ENCODE measurements at regions not wholly inside any gene's neighbourhood (a gene's known extent, or its start where the extent isn't known, plus 50 kb on each side); places are given as distances from the start of the nearest gene placed in this dataset.

- no peak for DNase-seq (ENCODE audit: low read depth)
Observed at GRCh38 chr14:87879389-87879788, 113.6 kb downstream of the GALC start.

DNA sequence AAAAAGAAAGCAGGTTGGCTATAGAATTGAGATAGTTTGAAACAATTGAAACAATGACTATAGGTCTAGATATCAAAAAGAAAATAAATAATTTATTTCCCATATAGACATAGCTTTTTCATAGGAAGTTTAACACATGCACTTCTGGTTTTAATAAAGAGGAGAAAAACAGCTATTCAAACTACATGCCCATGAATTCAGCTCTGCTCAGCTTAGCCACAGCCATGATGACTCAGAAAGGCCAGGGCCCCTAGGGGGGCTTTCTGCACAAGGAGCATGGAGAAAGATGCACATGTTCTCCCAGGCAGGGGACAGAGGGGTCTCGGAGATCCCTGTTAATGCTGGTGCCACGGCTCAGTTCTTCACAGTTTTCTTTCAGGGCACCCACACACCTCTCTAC, 114.0 kb downstream of the GALC start:
- no peak for DNase-seq (ENCODE audit: low read depth)

DNA sequence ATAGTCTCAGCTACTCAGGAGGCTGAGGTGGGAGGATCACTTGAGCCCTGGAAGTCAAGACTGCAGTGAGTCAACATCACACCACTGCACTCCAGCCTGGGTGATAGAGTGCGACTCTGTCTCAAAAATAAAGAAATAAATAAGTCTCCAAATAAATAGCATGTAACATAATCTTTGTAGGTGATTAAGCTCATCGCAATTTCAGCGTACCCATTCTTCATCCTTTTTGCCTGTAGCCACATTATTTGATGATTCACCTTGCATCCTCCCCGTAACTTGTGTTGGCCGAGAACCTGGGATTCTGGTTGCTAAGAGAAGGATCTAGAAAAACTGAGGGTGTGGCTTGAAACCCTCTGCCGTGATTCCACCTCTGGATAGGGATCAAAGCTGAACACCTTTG, 115.1 kb downstream of the GALC start:
- no peak for DNase-seq (ENCODE audit: low read depth)

- DNase-seq (ENCODE audit: low read depth): no peak
Observed at GRCh38 chr14:87874676-87875075, 118.3 kb downstream of the GALC start.

GRCh38 chr14:87873741-87874140, 119.2 kb downstream of the GALC start:
- DNase-seq (ENCODE audit: low read depth): no peak

DNA sequence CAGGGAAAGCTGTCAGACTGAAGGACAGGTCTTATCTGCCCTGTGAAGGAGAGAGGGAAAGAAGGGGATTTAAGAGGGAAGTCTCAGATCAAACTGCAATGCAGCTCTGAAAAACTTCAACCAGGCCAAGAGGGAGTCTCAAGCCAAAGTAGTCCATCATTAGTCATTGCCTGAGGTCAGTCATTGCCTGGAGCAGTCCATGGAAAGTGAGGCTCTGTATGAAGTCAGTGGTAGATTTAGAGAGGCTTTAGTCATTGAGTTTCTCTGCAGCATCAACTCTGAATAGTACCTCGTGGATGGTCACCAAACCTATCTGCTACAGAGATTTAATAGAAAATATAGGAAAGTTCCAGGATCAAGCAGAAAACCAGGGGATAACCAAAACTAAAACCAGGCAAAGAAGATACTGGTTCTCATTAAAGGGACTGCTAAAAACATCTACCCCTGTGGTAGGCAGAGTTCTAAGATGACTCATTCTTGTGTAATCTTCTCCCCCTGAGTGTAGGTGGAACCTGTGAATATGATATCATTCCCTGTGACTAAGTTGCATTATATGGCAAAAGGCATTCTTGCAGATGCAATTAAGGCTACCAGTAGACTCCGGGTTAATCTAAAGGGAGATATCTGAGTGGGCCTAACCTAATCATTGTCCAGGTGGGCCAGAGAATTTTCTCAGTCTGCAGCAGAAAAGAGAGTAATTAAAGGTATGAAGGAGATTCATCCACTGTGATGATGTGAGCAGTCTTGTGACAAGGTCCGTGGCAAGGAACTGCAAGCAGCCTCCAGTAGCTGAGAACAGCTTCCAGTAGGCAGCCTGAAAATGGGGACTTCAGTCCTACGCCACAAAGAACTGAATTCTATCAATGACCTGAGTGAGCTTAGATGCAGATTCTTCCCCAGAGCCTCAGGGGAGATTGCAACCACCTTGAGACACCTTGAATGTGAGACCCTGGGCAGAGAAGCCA, 123.1 kb downstream of the GALC start:
- no peak for DNase-seq (ENCODE audit: low read depth)

DNA sequence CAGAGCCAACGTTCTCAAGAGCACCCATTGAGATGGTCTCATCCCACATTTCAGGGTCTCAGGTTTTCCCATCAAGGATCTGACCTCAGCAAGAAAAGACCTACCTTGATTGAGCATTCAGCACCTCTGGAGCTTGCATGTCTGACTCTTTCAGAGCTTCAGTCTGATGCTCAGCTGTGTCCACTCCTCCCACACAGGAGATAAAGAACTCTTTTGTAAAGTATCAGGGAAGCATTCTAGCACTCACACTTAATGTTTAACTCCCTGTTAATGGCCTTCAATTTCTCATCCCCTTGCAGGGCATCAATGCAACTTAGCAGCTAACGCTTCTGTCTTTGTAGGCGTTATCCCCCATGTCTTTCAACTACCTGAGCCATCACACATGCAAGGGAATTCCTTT, 124.1 kb downstream of the GALC start:
- DNase-seq (ENCODE audit: low read depth): no peak

- no peak for DNase-seq (ENCODE audit: low read depth)
Observed at GRCh38 chr14:87866116-87866515, 126.9 kb downstream of the GALC start.

DNA sequence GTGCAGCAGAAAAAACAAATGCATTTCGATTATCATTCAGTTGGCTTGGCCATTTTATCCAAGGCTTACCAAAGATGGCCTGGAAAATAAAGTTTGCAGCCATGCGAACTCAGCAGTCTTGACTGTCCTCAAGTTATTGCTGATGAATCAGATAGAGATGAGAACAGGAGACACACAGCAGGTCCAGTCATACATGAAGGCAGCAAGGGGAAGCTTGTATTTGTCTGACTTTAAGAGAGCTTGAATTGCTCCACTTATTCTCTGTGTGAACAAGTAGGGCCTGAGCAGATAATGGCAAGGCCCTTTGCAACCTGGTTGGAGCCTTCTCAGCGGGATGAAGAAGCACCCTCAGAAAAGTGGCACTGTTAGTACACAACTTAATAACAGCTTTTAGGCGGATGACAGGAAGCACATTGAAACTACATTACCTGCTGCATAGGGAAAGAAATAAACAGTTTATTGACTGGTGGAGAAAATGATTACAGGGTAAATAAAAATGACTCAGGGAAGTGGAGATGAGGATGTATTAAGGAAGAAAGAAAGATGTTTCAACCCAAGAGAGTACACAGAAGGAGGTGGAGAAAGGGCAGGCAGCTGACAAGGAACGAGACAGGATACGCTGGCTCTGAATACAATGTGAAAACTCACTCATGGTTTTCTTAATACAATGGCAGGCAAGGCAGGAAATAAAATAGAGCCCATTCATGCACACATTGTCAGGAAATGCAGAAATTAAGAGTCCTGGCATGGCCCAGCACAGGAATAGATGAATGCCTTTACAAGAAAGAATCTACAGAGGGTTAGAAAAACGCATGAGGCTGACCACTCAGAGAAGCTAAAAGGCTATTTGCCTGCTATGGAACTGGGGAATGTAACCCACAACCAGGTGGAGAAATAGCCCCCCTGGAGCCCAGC, 128.4 kb downstream of the GALC start:
- DNase-seq (ENCODE audit: low read depth): no peak

GRCh38 chr14:87863047-87863446, 129.9 kb downstream of the GALC start:
- DNase-seq (ENCODE audit: low read depth): no peak

GRCh38 chr14:87852107-87852506, 140.9 kb downstream of the GALC start:
- DNase-seq (ENCODE audit: low read depth): no peak

- no peak for DNase-seq (ENCODE audit: low read depth)
Observed at GRCh38 chr14:87851190-87851589, 141.8 kb downstream of the GALC start.

DNA sequence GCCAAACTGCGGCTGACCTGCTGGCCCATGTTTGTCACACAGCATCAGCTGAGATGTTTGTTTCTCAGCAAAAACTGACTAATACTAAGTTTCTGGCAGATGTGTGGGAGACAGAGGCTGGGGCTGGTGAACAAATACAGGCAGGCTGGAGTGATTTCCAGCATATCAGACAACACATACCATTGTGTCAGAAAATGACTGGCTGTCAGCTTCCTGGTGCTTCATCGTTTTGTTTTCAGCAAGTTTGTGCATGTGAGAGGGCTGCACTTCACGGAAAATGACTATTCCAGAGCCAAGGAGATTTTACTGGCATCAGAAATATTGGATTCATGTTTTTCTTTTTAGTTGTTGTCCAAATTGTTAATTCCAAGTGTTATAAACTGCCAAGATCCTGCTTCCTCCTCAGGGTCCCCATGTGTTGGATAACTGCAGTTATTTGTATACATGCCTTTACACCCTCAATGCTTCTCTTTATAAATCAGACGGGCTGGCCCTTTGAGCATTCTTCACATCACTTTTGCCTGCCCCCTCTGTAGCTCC, 145.7 kb downstream of the GALC start:
- no peak for DNase-seq (ENCODE audit: low read depth)

- DNase-seq (ENCODE audit: low read depth): no peak
Observed at GRCh38 chr14:87840906-87841305, 152.1 kb downstream of the GALC start.

- DNase-seq (ENCODE audit: low read depth): no peak
Observed at GRCh38 chr14:87838931-87839330, 154.1 kb downstream of the GALC start.

GRCh38 chr14:87837296-87837695, 155.7 kb downstream of the GALC start:
- no peak for DNase-seq (ENCODE audit: low read depth)

GRCh38 chr14:87834594-87834993, 158.4 kb downstream of the GALC start:
- DNase-seq (ENCODE audit: low read depth): no peak

DNA sequence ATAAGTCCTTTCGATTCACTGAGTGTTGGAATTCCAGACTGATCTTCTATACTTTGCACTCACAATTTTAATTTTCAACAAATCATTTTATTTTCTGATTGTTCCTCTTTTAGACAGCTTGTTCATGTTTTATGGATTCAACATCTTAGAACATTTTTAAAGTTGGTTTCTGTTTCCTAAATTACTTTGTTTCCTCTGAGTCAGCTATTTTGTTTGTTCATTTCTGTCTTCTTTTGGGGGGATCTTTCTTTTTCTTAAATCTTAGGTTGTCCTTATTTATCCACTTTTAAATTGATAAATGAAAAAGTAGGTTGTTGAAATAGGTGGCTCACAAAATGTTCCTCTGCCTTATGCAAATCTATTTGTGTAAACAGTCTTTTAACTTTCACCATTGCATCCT, 160.0 kb downstream of the GALC start:
- DNase-seq (ENCODE audit: low read depth): no peak

GRCh38 chr14:87830443-87831096, 162.4 kb downstream of the GALC start:
- DNase-seq (ENCODE audit: low read depth): no peak

- DNase-seq (ENCODE audit: low read depth): no peak
Observed at GRCh38 chr14:87829543-87829942, 163.4 kb downstream of the GALC start.

DNA sequence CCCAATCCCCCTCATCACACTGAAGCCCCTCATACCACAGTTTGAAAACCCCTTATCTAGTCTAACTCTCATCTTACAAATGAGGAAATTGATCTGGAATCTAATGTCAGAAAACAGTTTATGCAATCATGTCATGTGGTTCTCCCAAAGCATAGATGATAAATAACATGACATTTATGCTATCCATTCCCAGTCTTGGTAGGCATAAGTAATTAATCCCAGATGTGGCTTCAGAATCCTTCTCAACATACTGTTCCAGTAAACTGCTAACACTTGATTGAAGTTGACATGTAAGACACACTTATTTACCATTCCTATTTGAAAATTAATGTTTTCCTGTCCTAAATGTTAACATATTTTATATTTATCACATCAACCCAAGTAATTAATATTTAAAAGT, 168.7 kb downstream of the GALC start:
- no peak for DNase-seq (ENCODE audit: low read depth)

DNA sequence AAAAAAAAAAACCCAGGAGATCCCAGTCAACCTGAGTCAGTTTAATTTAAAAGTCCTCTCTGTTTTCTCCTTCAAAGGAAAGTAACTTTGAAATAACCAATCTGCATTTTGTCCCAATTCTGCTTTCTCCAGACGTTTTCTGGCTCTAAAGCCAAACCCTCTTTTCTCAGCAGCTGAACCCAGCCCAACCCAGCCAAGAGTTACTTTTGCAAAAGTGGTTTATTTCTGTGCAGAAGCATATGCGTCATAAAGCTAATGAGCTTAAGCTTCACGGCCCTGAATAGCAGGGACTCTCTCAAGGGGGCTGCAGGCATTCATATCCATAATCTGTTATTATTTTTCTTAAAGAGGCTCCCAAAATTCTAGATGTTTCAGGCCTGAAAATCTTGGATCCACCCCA, 176.6 kb downstream of the GALC start:
- DNase-seq (ENCODE audit: low read depth): no peak

Data from amniotic epithelial cell (primary cell).